Fibroblast of mammary gland (primary cell): ENCODE measurements at regions not wholly inside any gene's neighbourhood (a gene's known extent, or its start where the extent isn't known, plus 50 kb on each side); places are given as distances from the start of the nearest gene placed in this dataset.

Experiments used
- DNase-seq: peaks from one replicate; pipeline ENCODE4 v3.0.0-alpha.2; 2010; ENCODE audit warnings: low read depth
- H3K4me3 ChIP-seq: 2 replicates; pipeline ENCODE4 v1.5.1; 2011; ENCODE audit warnings: low read depth, mild to moderate bottlenecking, low read length, moderate library complexity; ENCODE audit not compliant: control insufficient read depth
- TF ChIP-seq, protein P1 (sequence below): conservative IDR thresholded peaks from 2 replicates; pipeline ENCODE4 v1.5.1; 2011; ENCODE audit warnings: low read depth, low read length, inconsistent platforms; ENCODE audit not compliant: control insufficient read depth, insufficient read depth

DNA sequence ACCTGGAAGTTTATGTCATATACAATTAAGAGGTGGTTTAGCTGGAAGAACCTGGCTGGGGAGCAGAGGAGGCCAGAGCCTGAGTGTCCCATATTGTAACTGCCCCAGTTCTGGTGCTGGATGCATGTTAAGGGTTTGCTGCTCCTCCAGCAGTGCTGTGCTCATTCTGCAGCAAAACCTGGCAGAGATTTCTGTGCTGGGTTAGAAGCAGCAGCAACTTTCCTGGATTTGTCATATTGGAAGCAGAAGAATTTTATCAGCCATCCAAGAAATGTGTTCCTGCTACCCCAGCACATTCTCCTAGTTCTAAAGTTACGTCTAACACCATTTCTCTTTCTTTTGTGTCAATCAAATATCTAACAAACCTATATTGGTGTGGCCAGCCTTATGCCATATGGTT is 284.1 kb downstream of the TDRD15 start:
- H3K4me3 ChIP-seq: no peak overlapping the region
- TF ChIP-seq, protein P1, sequence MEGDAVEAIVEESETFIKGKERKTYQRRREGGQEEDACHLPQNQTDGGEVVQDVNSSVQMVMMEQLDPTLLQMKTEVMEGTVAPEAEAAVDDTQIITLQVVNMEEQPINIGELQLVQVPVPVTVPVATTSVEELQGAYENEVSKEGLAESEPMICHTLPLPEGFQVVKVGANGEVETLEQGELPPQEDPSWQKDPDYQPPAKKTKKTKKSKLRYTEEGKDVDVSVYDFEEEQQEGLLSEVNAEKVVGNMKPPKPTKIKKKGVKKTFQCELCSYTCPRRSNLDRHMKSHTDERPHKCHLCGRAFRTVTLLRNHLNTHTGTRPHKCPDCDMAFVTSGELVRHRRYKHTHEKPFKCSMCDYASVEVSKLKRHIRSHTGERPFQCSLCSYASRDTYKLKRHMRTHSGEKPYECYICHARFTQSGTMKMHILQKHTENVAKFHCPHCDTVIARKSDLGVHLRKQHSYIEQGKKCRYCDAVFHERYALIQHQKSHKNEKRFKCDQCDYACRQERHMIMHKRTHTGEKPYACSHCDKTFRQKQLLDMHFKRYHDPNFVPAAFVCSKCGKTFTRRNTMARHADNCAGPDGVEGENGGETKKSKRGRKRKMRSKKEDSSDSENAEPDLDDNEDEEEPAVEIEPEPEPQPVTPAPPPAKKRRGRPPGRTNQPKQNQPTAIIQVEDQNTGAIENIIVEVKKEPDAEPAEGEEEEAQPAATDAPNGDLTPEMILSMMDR: no peak
- no peak for DNase-seq

- TF ChIP-seq, protein P1: no peak
- no peak overlapping the region for H3K4me3 ChIP-seq
- DNase-seq: no peak
These were observed 288.0 kb downstream of the TDRD15 start for GRCh38 chr2:21411741-21412140.

- DNase-seq: no peak
- no peak overlapping the region for H3K4me3 ChIP-seq
- TF ChIP-seq, protein P1: no peak
These were observed 289.2 kb downstream of the TDRD15 start for GRCh38 chr2:21412944-21413443.

DNA sequence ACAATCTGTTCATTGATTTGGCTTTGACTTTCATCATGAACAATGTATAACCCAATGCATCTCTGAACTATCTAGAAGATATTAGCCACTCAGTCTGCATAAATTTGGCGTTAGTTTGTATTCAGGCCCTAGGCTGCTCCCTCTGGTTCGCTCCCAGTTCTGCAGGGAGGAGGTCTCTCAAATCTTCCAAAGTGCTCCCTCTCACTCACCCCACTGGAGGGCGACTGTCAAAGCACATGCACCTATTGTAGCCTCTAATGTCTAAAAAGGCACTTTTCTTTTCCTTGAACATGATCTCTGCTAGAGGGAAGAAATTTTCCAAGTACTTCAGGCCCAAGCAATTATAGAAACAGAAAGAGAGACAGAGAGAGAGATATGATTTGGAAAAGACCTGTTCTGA is 291.5 kb downstream of the TDRD15 start:
- H3K4me3 ChIP-seq: no peak overlapping the region
- no peak for DNase-seq
- TF ChIP-seq, protein P1: no peak

GRCh38 chr2:21416226-21416625 is 292.5 kb downstream of the TDRD15 start:
- no peak for DNase-seq
- H3K4me3 ChIP-seq: no peak overlapping the region
- TF ChIP-seq, protein P1: no peak

DNA sequence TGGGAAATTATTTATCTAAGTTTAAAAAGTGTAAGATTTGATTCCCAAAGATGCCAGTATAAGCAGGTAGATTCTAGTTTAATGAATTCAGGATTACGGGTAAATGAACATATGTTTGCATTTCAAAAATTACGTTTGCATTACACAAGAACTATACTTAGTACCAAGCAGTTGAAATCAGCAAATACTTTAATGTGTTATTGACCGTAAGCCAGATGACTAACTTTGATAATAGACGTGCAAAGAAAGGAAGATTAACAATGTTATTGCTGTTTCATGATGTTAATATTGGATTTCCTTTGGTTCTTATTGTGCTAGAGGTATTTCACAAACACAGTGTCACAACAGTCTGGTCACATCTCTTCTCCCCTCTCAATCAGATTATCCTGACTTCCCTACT is 294.7 kb downstream of the TDRD15 start:
- TF ChIP-seq, protein P1: no peak
- H3K4me3 ChIP-seq: no peak overlapping the region
- no peak for DNase-seq

GRCh38 chr2:21420553-21421335 is 297.0 kb downstream of the TDRD15 start:
- no peak for DNase-seq
- TF ChIP-seq, protein P1: no peak
- no peak overlapping the region for H3K4me3 ChIP-seq
